ENCODE measurements at regions not wholly inside any gene's neighbourhood (a gene's known extent, or its start where the extent isn't known, plus 50 kb on each side); places are given as distances from the start of the nearest gene placed in this dataset.
A peak's percentile ranks its signal among the peaks of the same experiment; 100 is the strongest.

- H3K27me3 ChIP-seq (replicated peaks; ENCODE audit: insufficient read depth) = peaks cover 43% of the 10 kb centered on the region
- no peaks in the 10 kb centered on the region for H3F3A ChIP-seq (ENCODE audit: insufficient read depth)
- H3K9ac ChIP-seq = no peak overlapping the region
- no peaks in the 10 kb centered on the region for H3K9me2 ChIP-seq (ENCODE audit: insufficient read depth)
- no peak for DNase-seq
- no peaks in the 10 kb centered on the region for H3K4me1 ChIP-seq (ENCODE audit: insufficient read depth)
- no peaks in the 10 kb centered on the region for H3K79me2 ChIP-seq (ENCODE audit: insufficient read depth)
- no peak overlapping the region for H2AFZ ChIP-seq
- H3K4me3 ChIP-seq = no peak overlapping the region
- H3K36me3 ChIP-seq (ENCODE audit: low read depth) = no peaks in the 10 kb centered on the region
- H3K27ac ChIP-seq = no peak overlapping the region
- in situ Hi-C loops (cut with MboI) = no loop called here
- no peak overlapping the region for H3K4me2 ChIP-seq (ENCODE audit: unreplicated experiment)
- H4K20me1 ChIP-seq (ENCODE audit: insufficient read depth) = no peaks in the 10 kb centered on the region
- 85 to 93% methylated on average over 2 of the region's 2 CpGs for WGBS, 2 experiments (ENCODE audit: low coverage in 1 of 2, low lambda C conversion rate in 2 of 2, missing lambda C conversion rate in 2 of 2)
- no peaks in the 10 kb centered on the region for H3K9me3 ChIP-seq (ENCODE audit: low read depth)
- TF ChIP-seq EZH2phosphoT487 (IDR thresholded peaks at IDR 0.05; ENCODE audit: insufficient read depth, low read depth) (no peak), EZH2 (IDR thresholded peaks at IDR 0.05; ENCODE audit: insufficient read depth, poor library complexity, severe bottlenecking) (no peak)
These were observed 103.9 kb upstream of the FOXP4 start for GRCh38 chr6:41442352-41442672.

DNA sequence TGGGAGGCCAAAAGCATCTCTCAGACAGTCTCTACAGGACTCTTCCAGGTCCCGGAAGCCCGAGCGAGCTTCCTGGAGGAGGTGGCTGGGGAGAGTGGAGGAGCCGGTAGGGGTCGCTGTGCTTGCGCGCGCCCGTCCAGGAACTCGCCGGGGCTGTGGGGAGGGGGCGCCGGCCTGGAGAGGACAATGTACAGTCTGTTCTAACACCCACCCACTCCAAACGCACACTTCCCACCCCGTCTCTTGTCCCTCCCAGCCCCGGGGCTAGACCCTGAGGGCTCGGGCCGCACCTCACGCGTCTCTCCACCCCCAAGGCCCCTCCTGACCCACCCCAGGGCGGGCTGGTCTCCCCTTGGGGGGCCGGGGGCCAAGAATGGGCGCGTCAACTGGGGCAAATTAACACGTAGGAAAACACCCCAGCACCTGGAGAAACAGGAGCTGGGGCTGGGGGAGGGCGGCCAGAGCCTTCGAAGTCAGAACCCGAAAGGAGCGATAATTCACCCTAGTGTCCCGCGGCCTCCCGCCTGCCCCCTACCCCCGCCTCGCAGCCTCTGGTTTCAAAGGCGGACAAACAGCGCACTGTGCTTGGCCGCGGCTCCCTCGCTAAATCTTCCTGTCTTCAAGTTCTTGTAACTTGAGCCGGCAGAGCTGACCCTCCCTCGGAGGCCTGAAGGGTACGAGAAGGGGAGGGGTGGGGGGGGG is 103.2 kb upstream of the FOXP4 start:
- Histone ChIP-seq H3K9me3 (ENCODE audit: low read depth) (no peaks in the 10 kb centered on the region), H3K27ac (no peak overlapping the region), H3K9me2 (ENCODE audit: insufficient read depth) (no peaks in the 10 kb centered on the region), H3K4me2 (ENCODE audit: unreplicated experiment) (peak overlapping the region; percentile 27), H2AFZ (no peak overlapping the region), H3K79me2 (ENCODE audit: insufficient read depth) (no peaks in the 10 kb centered on the region), H4K20me1 (ENCODE audit: insufficient read depth) (no peaks in the 10 kb centered on the region), H3K4me3 (no peak overlapping the region), H3K4me1 (ENCODE audit: insufficient read depth) (no peaks in the 10 kb centered on the region), H3K27me3 (replicated peaks; ENCODE audit: insufficient read depth) (peaks cover 36% of the 10 kb centered on the region), H3K9ac (no peak overlapping the region), H3F3A (ENCODE audit: insufficient read depth) (no peaks in the 10 kb centered on the region), H3K36me3 (ENCODE audit: low read depth) (no peaks in the 10 kb centered on the region)
- DNase-seq = peak; percentile 43
- in situ Hi-C loops (cut with MboI) = no loop called here
- TF ChIP-seq EZH2 (IDR thresholded peaks at IDR 0.05; ENCODE audit: insufficient read depth, poor library complexity, severe bottlenecking) (no peak), EZH2phosphoT487 (IDR thresholded peaks at IDR 0.05; ENCODE audit: insufficient read depth, low read depth) (no peak)
- 10 to 13% methylated on average over 21 to 38 of the region's 42 CpGs for WGBS, 2 experiments (ENCODE audit: low coverage in 1 of 2, low lambda C conversion rate in 2 of 2, missing lambda C conversion rate in 2 of 2)

DNA sequence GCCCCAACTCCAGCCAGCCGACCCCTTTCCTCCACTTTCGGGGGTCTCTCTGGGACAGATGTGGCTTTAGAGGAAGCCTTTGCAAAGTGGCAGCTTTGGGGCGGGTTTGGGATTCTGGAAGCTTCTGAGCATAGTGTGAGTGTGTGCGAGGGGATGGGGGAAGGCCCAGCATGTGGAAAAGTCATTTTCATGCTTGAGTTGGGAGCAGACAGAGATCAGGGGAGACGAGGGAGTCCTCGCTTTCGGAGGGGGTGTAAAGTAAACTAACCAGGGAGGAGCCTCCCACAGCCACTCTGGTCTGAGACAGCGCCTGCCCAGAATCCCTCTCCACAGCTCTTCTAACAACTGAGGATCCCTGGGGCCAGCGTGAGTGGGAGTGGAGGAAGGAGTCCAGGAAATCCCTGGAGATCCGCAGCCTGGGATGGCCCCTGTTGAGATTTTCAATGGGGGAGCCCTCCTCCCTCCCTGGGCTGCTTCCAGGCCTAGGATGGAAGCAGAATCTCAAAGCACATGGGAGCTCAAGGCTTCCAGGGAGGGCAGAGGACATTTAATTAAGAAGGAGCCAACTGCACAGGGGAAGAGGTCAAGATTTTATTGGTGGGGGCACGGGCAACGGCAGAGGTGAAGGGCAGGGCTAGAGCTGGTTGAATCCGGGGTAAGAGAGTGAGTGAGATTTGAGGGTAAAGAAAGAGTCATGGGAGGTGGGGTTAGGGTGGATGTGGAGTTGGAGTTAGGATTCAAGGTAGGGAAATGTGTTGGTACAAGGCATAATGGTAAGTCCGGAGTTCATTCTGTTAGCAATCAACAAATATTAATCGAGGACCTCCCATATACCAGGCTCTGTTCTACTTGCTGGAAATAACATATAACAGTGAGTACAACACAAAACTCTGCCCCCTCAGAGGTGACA is 102.3 kb upstream of the FOXP4 start:
- Histone ChIP-seq H2AFZ (no peak overlapping the region), H3K36me3 (ENCODE audit: low read depth) (no peaks in the 10 kb centered on the region), H3K27ac (no peak overlapping the region), H3K27me3 (replicated peaks; ENCODE audit: insufficient read depth) (peaks cover 30% of the 10 kb centered on the region), H3K9ac (no peak overlapping the region), H3K9me3 (ENCODE audit: low read depth) (no peaks in the 10 kb centered on the region), H3K79me2 (ENCODE audit: insufficient read depth) (no peaks in the 10 kb centered on the region), H3K4me2 (ENCODE audit: unreplicated experiment) (no peak overlapping the region), H3K4me3 (no peak overlapping the region), H3K9me2 (ENCODE audit: insufficient read depth) (no peaks in the 10 kb centered on the region), H4K20me1 (ENCODE audit: insufficient read depth) (no peaks in the 10 kb centered on the region), H3K4me1 (ENCODE audit: insufficient read depth) (no peaks in the 10 kb centered on the region), H3F3A (ENCODE audit: insufficient read depth) (no peaks in the 10 kb centered on the region)
- in situ Hi-C loops (cut with MboI) = no loop called here
- 25 to 28% methylated on average over 15 of the region's 15 CpGs for WGBS, 2 experiments (ENCODE audit: low coverage in 1 of 2, low lambda C conversion rate in 2 of 2, missing lambda C conversion rate in 2 of 2)
- DNase-seq = peak; percentile 20
- TF ChIP-seq EZH2 (IDR thresholded peaks at IDR 0.05; ENCODE audit: insufficient read depth, poor library complexity, severe bottlenecking) (no peak), EZH2phosphoT487 (IDR thresholded peaks at IDR 0.05; ENCODE audit: insufficient read depth, low read depth) (no peak)

GRCh38 chr6:41445261-41445660 is 100.9 kb upstream of the FOXP4 start:
- 69 to 73% methylated on average over 11 of the region's 11 CpGs for WGBS, 2 experiments (ENCODE audit: low coverage in 1 of 2, low lambda C conversion rate in 2 of 2, missing lambda C conversion rate in 2 of 2)

More at GRCh38 chr6:41445261-41445660, 100.9 kb upstream of the FOXP4 start:
- DNase-seq = no peak
- H4K20me1 ChIP-seq (ENCODE audit: insufficient read depth) = no peaks in the 10 kb centered on the region
- H3K4me2 ChIP-seq (ENCODE audit: unreplicated experiment) = no peak overlapping the region
- H3F3A ChIP-seq (ENCODE audit: insufficient read depth) = no peaks in the 10 kb centered on the region
- in situ Hi-C loops (cut with MboI) = no loop called here
- no peaks in the 10 kb centered on the region for H3K79me2 ChIP-seq (ENCODE audit: insufficient read depth)
- no peaks in the 10 kb centered on the region for H3K9me2 ChIP-seq (ENCODE audit: insufficient read depth)
- H2AFZ ChIP-seq = no peak overlapping the region
- no peaks in the 10 kb centered on the region for H3K36me3 ChIP-seq (ENCODE audit: low read depth)
- no peak overlapping the region for H3K27ac ChIP-seq
- TF ChIP-seq EZH2phosphoT487 (IDR thresholded peaks at IDR 0.05; ENCODE audit: insufficient read depth, low read depth) = no peak
- TF ChIP-seq EZH2 (IDR thresholded peaks at IDR 0.05; ENCODE audit: insufficient read depth, poor library complexity, severe bottlenecking) = no peak
- no peaks in the 10 kb centered on the region for H3K4me1 ChIP-seq (ENCODE audit: insufficient read depth)
- H3K9ac ChIP-seq = no peak overlapping the region
- no peaks in the 10 kb centered on the region for H3K9me3 ChIP-seq (ENCODE audit: low read depth)
- no peak overlapping the region for H3K4me3 ChIP-seq
- H3K27me3 ChIP-seq (replicated peaks; ENCODE audit: insufficient read depth) = peaks cover 30% of the 10 kb centered on the region
